Psoas muscle (tissue), 7 donors: ENCODE measurements at regions not wholly inside any gene's neighbourhood (a gene's known extent, or its start where the extent isn't known, plus 50 kb on each side); places are given as distances from the start of the nearest gene placed in this dataset.
"Not testable (repeated sequence)": the region's sequence is repeated elsewhere in the genome, so short reads cannot be mapped to it uniquely, and the experiment has no call there.

Experiments used
- ATAC-seq, 4 donors: fragments of 200-7000 bp; cut with Tn5 transposase; one replicate each; pipeline ENCODE4 v1.9.1; 2020; ENCODE audit warnings: moderate library complexity in 3 of 4, mild to moderate bottlenecking in 2 of 4
- DNase-seq, 2 donors: peaks; one replicate each; pipeline ENCODE4 v3.0.0-alpha.2; 2020
- H3K27ac ChIP-seq: fragments of 200-600 bp; one replicate; pipeline ENCODE4 v1.8.0; 2022
- H3K27me3 ChIP-seq, 3 donors: fragments of 200-600 bp in 1 of 3; one replicate each; pipeline versions ENCODE4 v1.6.1 to v1.8.0; 2013 to 2022; ENCODE audit warnings: low read length in 2 of 3, mild to moderate bottlenecking in 2 of 3, moderate library complexity in 1 of 3; ENCODE audit not compliant: insufficient read depth in 3 of 3
- H3K36me3 ChIP-seq, 2 donors: fragments of 200-600 bp in 1 of 2; one replicate each; pipeline versions ENCODE4 v1.6.1 to v1.8.0; 2013 to 2022; ENCODE audit warnings: low read depth in 1 of 2, mild to moderate bottlenecking in 1 of 2, moderate library complexity in 1 of 2; ENCODE audit not compliant: insufficient read depth in 1 of 2
- H3K4me1 ChIP-seq: fragments of 200-600 bp; one replicate; pipeline ENCODE4 v1.8.0; 2022
- H3K4me3 ChIP-seq: fragments of 200-600 bp; one replicate; pipeline ENCODE4 v1.8.0; 2022; ENCODE audit warnings: mild to moderate bottlenecking
- H3K9me3 ChIP-seq: fragments of 200-600 bp; one replicate; pipeline ENCODE4 v1.8.0; 2022
- CTCF ChIP-seq: fragments of 200-600 bp; IDR thresholded peaks from one replicate; pipeline ENCODE4 v1.8.0; 2022; ENCODE audit warnings: antibody characterized with exemption
- WGBS, 3 donors: extraction: QIAGEN DNeasy Blood & Tissue Kit; methylation state at CpG; one replicate each; pipeline versions ENCODE4 v1.1.6 to v1.1.7; 2013; 5-methylcytosine and 5-hydroxymethylcytosine counted together
- intact Hi-C, 2 donors: fragments of 100-400 bp; cut with DNase I; formaldehyde crosslinking; loops; one replicate each; pipeline versions ENCODE4 v1.11.0 to v1.14.2; 2022
- donor health status: healthy with polysubstance abuse.
- donor health status: DM: no; HTN: no; CAD: no; lungs with moderate emphysema.
- donor health status: Bipolar disorder and iron deficiency.
- donor health status: healthy.
- donor health status: DM: yes; HTN: yes; CAD: no.
- donor health status: DM: no; HTN: no; CAD: no.
- donor health status: DM: yes; HTN: yes; CAD: no.

- DNase-seq (no peak), ATAC-seq (no peak)
- no peak for TF ChIP-seq CTCF
- WGBS, 3 donors = 93% methylated on average over 30 to 31 of the region's 31 CpGs
- no peaks in the 10 kb centered on the region for H3K27me3 ChIP-seq
- intact Hi-C loops = no loop called here
- no peaks in the 10 kb centered on the region for H3K4me1 ChIP-seq
- no peaks in the 10 kb centered on the region for H3K36me3 ChIP-seq
- no peak overlapping the region for H3K27ac ChIP-seq
- no peaks in the 10 kb centered on the region for H3K9me3 ChIP-seq
- no peak overlapping the region for H3K4me3 ChIP-seq
Measured at GRCh38 chr7:21330462-21331178, 97.3 kb upstream of the SP4 start.

GRCh38 chr7:21334906-21335305 is 93.0 kb upstream of the SP4 start:
- H3K4me1 ChIP-seq = no peaks in the 10 kb centered on the region
- H3K4me3 ChIP-seq = no peak overlapping the region
- intact Hi-C loops = no loop called here
- 78 to 84% (median 82%) methylated on average over 1 of the region's 1 CpG for WGBS, 3 donors
- no peak overlapping the region for H3K27ac ChIP-seq
- DNase-seq (no peak), ATAC-seq (no peak)
- TF ChIP-seq CTCF = no peak
- no peaks in the 10 kb centered on the region for H3K9me3 ChIP-seq
- no peaks in the 10 kb centered on the region for H3K36me3 ChIP-seq
- no peaks in the 10 kb centered on the region for H3K27me3 ChIP-seq

- H3K4me1 ChIP-seq = no peaks in the 10 kb centered on the region
- no peaks in the 10 kb centered on the region for H3K36me3 ChIP-seq
- no peak for ATAC-seq
- WGBS, 3 donors = 77 to 84% (median 79%) methylated on average over 7 of the region's 7 CpGs
- no peak for DNase-seq
- H3K27ac ChIP-seq = no peak overlapping the region
- no peak overlapping the region for H3K4me3 ChIP-seq
- no peaks in the 10 kb centered on the region for H3K9me3 ChIP-seq
- intact Hi-C loops = no loop called here
- H3K27me3 ChIP-seq = no peaks in the 10 kb centered on the region
- no peak for TF ChIP-seq CTCF
Measured at GRCh38 chr7:21336743-21337142, 91.1 kb upstream of the SP4 start.

- WGBS, 3 donors = 69 to 75% (median 69%) methylated on average over 4 of the region's 4 CpGs
- DNase-seq = no peak
- Histone ChIP-seq H3K4me3 (no peak overlapping the region), H3K4me1 (no peaks in the 10 kb centered on the region), H3K36me3 (no peaks in the 10 kb centered on the region), H3K27ac (no peak overlapping the region), H3K9me3 (no peaks in the 10 kb centered on the region), H3K27me3 (no peaks in the 10 kb centered on the region)
- no peak for TF ChIP-seq CTCF
- intact Hi-C loops = no loop called here
- ATAC-seq = no peak
Measured at GRCh38 chr7:21338728-21339164, 89.1 kb upstream of the SP4 start.

- H3K36me3 ChIP-seq, H3K27me3 ChIP-seq, H3K9me3 ChIP-seq, H3K27ac ChIP-seq, intact Hi-C loops, ATAC-seq, DNase-seq, H3K4me3 ChIP-seq, H3K4me1 ChIP-seq: not testable (repeated sequence)
- 23 to 27% (median 25%) methylated on average over 7 of the region's 7 CpGs for WGBS, 3 donors
Measured at GRCh38 chr7:21344900-21345299, 83.0 kb upstream of the SP4 start.
